ENCODE measurements at regions not wholly inside any gene's neighbourhood (a gene's known extent, or its start where the extent isn't known, plus 50 kb on each side); places are given as distances from the start of the nearest gene placed in this dataset.

- TF ChIP-seq CTCF (IDR thresholded peaks at IDR 0.05; ENCODE audit: insufficient read depth, missing control alignments), result no peak
- FAIRE-seq, result no peak
- DNase-seq (ENCODE audit: insufficient read length, low spot score), result no peak
These were observed 220.0 kb downstream of the SOX9 start for GRCh38 chr17:72340836-72341235.

GRCh38 chr17:72342061-72342460, 221.2 kb downstream of the SOX9 start:
- no peak for DNase-seq (ENCODE audit: insufficient read length, low spot score)
- FAIRE-seq, result no peak
- TF ChIP-seq CTCF (IDR thresholded peaks at IDR 0.05; ENCODE audit: insufficient read depth, missing control alignments), result no peak

- FAIRE-seq (no peak), DNase-seq (ENCODE audit: insufficient read length, low spot score) (no peak)
These were observed 222.1 kb downstream of the SOX9 start for GRCh38 chr17:72342627-72343527.

GRCh38 chr17:72343911-72344310, 223.1 kb downstream of the SOX9 start:
- TF ChIP-seq CTCF (IDR thresholded peaks at IDR 0.05; ENCODE audit: insufficient read depth, missing control alignments), result no peak
- no peak for FAIRE-seq
- no peak for DNase-seq (ENCODE audit: insufficient read length, low spot score)

More at GRCh38 chr17:72342627-72343527, 222.1 kb downstream of the SOX9 start:
- TF ChIP-seq CTCF (IDR thresholded peaks at IDR 0.05; ENCODE audit: insufficient read depth, missing control alignments), result no peak

- FAIRE-seq (no peak), DNase-seq (ENCODE audit: insufficient read length, low spot score) (no peak)
- no peak for TF ChIP-seq CTCF (IDR thresholded peaks at IDR 0.05; ENCODE audit: insufficient read depth, missing control alignments)
These were observed 223.8 kb downstream of the SOX9 start for GRCh38 chr17:72344613-72345012.

GRCh38 chr17:72345088-72345487, 224.3 kb downstream of the SOX9 start:
- DNase-seq (ENCODE audit: insufficient read length, low spot score), result no peak
- TF ChIP-seq CTCF (IDR thresholded peaks at IDR 0.05; ENCODE audit: insufficient read depth, missing control alignments), result no peak
- FAIRE-seq, result no peak

GRCh38 chr17:72345536-72345935, 224.7 kb downstream of the SOX9 start:
- no peak for DNase-seq (ENCODE audit: insufficient read length, low spot score)
- no peak for FAIRE-seq
- TF ChIP-seq CTCF (IDR thresholded peaks at IDR 0.05; ENCODE audit: insufficient read depth, missing control alignments), result no peak
